Prostate gland (tissue), 2 donors: ENCODE measurements at regions not wholly inside any gene's neighbourhood (a gene's known extent, or its start where the extent isn't known, plus 50 kb on each side); places are given as distances from the start of the nearest gene placed in this dataset.

ENCODE experiments used
- CTCF ChIP-seq, 4 experiments: fragments of 200-600 bp in 2 of 4; fragments of 450-650 bp in 2 of 4; sonication (generic) in 2 of 4; IDR thresholded peaks; 1 replicate in 3 of 4; 2 replicates in 1 of 4; pipeline ENCODE4 v1.5.1; 2016 to 2019; ENCODE audit warnings: antibody characterized with exemption in 4 of 4, mild to moderate bottlenecking in 2 of 4, moderate library complexity in 2 of 4
- POLR2A ChIP-seq: fragments of 450-650 bp; IDR thresholded peaks from one replicate; pipeline ENCODE4 v1.6.1; 2016; ENCODE audit warnings: antibody characterized with exemption, mild to moderate bottlenecking
- POLR2AphosphoS5 ChIP-seq: sonication (generic); formaldehyde crosslinking; IDR thresholded peaks from one replicate; pipeline ENCODE4 v1.6.1; 2017; ENCODE audit warnings: antibody characterized with exemption

- no peak for TF ChIP-seq CTCF (IDR thresholded peaks at IDR 0.05)
- no peak for TF ChIP-seq POLR2AphosphoS5
- no peak for TF ChIP-seq POLR2A
Measured at GRCh38 chr5:54829102-54829501, 156.3 kb downstream of the ESM1 start.
